Spleen (tissue), 11 donors: ENCODE measurements at regions not wholly inside any gene's neighbourhood (a gene's known extent, or its start where the extent isn't known, plus 50 kb on each side); places are given as distances from the start of the nearest gene placed in this dataset.

Experiments
- DNase-seq: peaks from one replicate; pipeline ENCODE4 v3.0.0-alpha.2; 2020
- H3K27ac ChIP-seq, 8 donors: fragments of 200-600 bp; sonication (generic) in 7 of 8; 1 replicate in 4 of 8; 2 replicates in 4 of 8; pipeline versions ENCODE4 v1.5.0 to v1.8.0; 2016 to 2021; ENCODE audit warnings: inconsistent platforms in 4 of 8, mild to moderate bottlenecking in 4 of 8, moderate library complexity in 1 of 8
- H3K27me3 ChIP-seq, 7 donors: fragments of 200-600 bp; sonication (generic) in 6 of 7; replicated peaks in 1 of 7; 1 replicate in 4 of 7; 2 replicates in 3 of 7; pipeline versions ENCODE4 v1.5.0 to v1.8.0; 2016 to 2021; ENCODE audit warnings: inconsistent platforms in 3 of 7, mild to moderate bottlenecking in 1 of 7
- H3K36me3 ChIP-seq, 6 donors: fragments of 200-600 bp; sonication (generic) in 5 of 6; 1 replicate in 4 of 6; 2 replicates in 2 of 6; pipeline versions ENCODE4 v1.5.0 to v1.8.0; 2016 to 2021; ENCODE audit warnings: inconsistent platforms in 2 of 6
- H3K4me1 ChIP-seq, 6 donors: fragments of 200-600 bp; sonication (generic) in 5 of 6; 1 replicate in 3 of 6; 2 replicates in 3 of 6; pipeline versions ENCODE4 v1.5.0 to v1.8.0; 2016 to 2021; ENCODE audit warnings: inconsistent platforms in 3 of 6
- H3K4me3 ChIP-seq, 8 donors: fragments of 200-600 bp; sonication (generic) in 7 of 8; 1 replicate in 4 of 8; 2 replicates in 4 of 8; pipeline versions ENCODE4 v1.5.0 to v1.8.0; 2016 to 2021; ENCODE audit warnings: inconsistent platforms in 4 of 8, mild to moderate bottlenecking in 4 of 8, moderate library complexity in 2 of 8
- H3K9me3 ChIP-seq, 8 donors: fragments of 200-600 bp; sonication (generic) in 7 of 8; 1 replicate in 4 of 8; 2 replicates in 4 of 8; pipeline versions ENCODE4 v1.5.0 to v1.8.0; 2016 to 2021; ENCODE audit warnings: inconsistent platforms in 4 of 8
- POLR2A ChIP-seq, 3 donors: fragments of 450-650 bp; IDR thresholded peaks; one replicate each; pipeline ENCODE4 v1.5.1; 2017; ENCODE audit warnings: antibody characterized with exemption in 3 of 3, mild to moderate bottlenecking in 1 of 3
- POLR2AphosphoS5 ChIP-seq, 3 donors: sonication (generic); formaldehyde crosslinking; IDR thresholded peaks; one replicate each; pipeline ENCODE4 v1.5.1; 2017; ENCODE audit warnings: antibody characterized with exemption in 3 of 3
- WGBS, 5 donors: extraction: QIAGEN DNeasy Blood & Tissue Kit in 3 of 5; methylation state at CpG; one replicate each; pipeline versions ENCODE4 v1.1.5 to v1.1.7; 2013 to 2018; 5-methylcytosine and 5-hydroxymethylcytosine counted together
- intact Hi-C: fragments of 100-400 bp; cut with DNase I; formaldehyde crosslinking; loops from one replicate; pipeline ENCODE4 v1.15.0; 2023; ENCODE audit warnings: low total_unique reads
- TF ChIP-seq, protein P1 (sequence below), 11 experiments: fragments of 200-600 bp in 7 of 11; fragments of 450-650 bp in 4 of 11; sonication (generic) in 4 of 11; IDR thresholded peaks in 8 of 11; conservative IDR thresholded peaks in 3 of 11; 1 replicate in 7 of 11; 2 replicates in 4 of 11; pipeline versions ENCODE4 v1.4.0 to v1.8.0; 2016 to 2021; ENCODE audit warnings: antibody characterized with exemption in 11 of 11, inconsistent platforms in 4 of 11, mild to moderate bottlenecking in 1 of 11
- donor health status: healthy with polysubstance abuse.
- donor health status: DM: no; HTN: no; CAD: no; lungs with moderate emphysema.
- donor health status: DM: no; HTN: no; CAD: no.
- donor health status: Bipolar disorder and iron deficiency.
- donor health status: healthy.
- donor health status: DM: no; HTN: no; CAD: no.
- donor health status: DM: yes; HTN: yes; CAD: no.

DNA sequence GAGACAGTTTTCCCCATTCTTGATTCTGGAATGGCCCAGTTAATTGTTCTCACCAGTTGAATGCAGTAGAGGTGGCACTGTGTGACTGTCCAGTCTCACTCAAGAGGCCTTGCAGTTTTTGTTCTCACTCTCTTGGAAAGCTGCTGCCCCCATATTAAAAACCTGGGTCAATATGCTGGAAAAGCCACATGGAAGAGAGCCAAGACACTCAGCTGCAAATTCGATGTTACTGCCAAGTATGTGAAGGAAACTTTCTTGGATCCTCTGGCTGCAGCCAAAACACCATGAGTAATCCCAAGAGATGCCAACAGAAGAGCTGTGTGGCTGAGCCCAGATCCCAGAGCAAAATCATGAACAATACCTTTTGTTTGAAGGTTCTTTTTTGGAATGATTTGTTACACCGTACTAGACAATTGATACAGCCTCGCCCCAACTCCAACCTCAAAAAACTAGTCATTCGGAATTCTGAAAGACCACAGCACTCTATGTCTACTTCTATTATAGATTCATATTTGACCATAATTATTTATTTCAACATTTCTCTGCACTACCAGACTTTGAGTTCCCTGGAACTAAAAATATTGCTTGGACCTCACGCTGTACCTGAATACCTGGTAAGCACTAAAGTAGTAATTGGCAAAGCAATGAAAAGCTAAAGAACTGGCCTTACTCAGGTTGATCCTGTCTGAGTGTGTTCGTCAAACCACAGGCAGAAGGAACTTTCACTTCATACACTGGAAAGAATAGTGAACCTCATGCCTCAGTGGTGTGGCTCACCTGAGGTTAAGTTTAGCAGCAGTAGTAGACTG, 378.8 kb downstream of the ETS1 start:
- no peak overlapping the region for H3K27ac ChIP-seq
- H3K27me3 ChIP-seq = no peaks in the 10 kb centered on the region
- DNase-seq = no peak
- H3K9me3 ChIP-seq = peaks cover 0 to 5% (median 0%) of the 10 kb centered on the region in 8 donors
- 59 to 79% (median 65%) methylated on average over 6 of the region's 6 CpGs for WGBS, 5 donors
- intact Hi-C loops = no loop called here
- peaks cover 0 to 6% (median 0%) of the 10 kb centered on the region in 6 donors for H3K4me1 ChIP-seq
- no peak overlapping the region for H3K4me3 ChIP-seq
- TF ChIP-seq, protein P1, sequence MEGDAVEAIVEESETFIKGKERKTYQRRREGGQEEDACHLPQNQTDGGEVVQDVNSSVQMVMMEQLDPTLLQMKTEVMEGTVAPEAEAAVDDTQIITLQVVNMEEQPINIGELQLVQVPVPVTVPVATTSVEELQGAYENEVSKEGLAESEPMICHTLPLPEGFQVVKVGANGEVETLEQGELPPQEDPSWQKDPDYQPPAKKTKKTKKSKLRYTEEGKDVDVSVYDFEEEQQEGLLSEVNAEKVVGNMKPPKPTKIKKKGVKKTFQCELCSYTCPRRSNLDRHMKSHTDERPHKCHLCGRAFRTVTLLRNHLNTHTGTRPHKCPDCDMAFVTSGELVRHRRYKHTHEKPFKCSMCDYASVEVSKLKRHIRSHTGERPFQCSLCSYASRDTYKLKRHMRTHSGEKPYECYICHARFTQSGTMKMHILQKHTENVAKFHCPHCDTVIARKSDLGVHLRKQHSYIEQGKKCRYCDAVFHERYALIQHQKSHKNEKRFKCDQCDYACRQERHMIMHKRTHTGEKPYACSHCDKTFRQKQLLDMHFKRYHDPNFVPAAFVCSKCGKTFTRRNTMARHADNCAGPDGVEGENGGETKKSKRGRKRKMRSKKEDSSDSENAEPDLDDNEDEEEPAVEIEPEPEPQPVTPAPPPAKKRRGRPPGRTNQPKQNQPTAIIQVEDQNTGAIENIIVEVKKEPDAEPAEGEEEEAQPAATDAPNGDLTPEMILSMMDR (IDR thresholded peaks at IDR 0.05 in 8 of 11, conservative IDR thresholded peaks at IDR 0.05 in 3 of 11) = no peak
- no peak for TF ChIP-seq POLR2A (IDR thresholded peaks at IDR 0.05)
- peak in 1 of 3 donors; percentile 8 for TF ChIP-seq POLR2AphosphoS5 (IDR thresholded peaks at IDR 0.05)
- no peaks in the 10 kb centered on the region for H3K36me3 ChIP-seq

GRCh38 chr11:128207861-128208321, 379.5 kb downstream of the ETS1 start:
- WGBS, 5 donors = 73 to 89% (median 79%) methylated on average over 3 of the region's 3 CpGs
- H3K27me3 ChIP-seq = no peaks in the 10 kb centered on the region
- H3K27ac ChIP-seq = no peak overlapping the region
- TF ChIP-seq, protein P1 (IDR thresholded peaks at IDR 0.05 in 8 of 11, conservative IDR thresholded peaks at IDR 0.05 in 3 of 11) = no peak
- TF ChIP-seq POLR2AphosphoS5 (IDR thresholded peaks at IDR 0.05) (no peak), POLR2A (IDR thresholded peaks at IDR 0.05) (no peak)
- no peak for DNase-seq
- peaks cover 0 to 6% (median 0%) of the 10 kb centered on the region in 6 donors for H3K4me1 ChIP-seq
- intact Hi-C loops = no loop called here
- no peaks in the 10 kb centered on the region for H3K36me3 ChIP-seq
- H3K4me3 ChIP-seq = no peak overlapping the region
- H3K9me3 ChIP-seq = peaks cover 0 to 5% (median 0%) of the 10 kb centered on the region in 8 donors

DNA sequence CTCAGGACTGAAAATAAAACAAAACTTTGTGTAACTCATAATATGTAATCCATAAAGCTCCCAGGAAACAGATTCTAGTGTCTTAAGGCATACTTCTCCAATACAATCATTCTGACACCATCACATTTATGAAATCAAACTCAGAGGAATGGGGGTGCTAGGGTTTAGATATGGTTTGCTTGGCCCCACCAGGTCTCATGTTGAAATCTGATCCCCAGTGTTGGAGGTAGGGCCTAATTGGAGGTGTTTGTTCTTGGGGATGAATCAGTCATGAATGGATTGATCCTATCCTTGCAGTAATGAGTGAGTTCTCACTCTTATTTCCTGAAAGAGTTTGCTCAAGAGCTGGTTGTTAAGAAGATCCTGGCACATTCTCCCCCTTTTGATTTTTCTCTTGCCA, 380.9 kb downstream of the ETS1 start:
- Histone ChIP-seq H3K36me3 (no peaks in the 10 kb centered on the region), H3K27me3 (no peaks in the 10 kb centered on the region), H3K4me1 (peaks cover 0 to 6% (median 0%) of the 10 kb centered on the region in 6 donors), H3K4me3 (no peak overlapping the region), H3K9me3 (peaks cover 0 to 5% (median 0%) of the 10 kb centered on the region in 8 donors), H3K27ac (no peak overlapping the region)
- no peak for DNase-seq
- intact Hi-C loops = no loop called here
- TF ChIP-seq POLR2A (IDR thresholded peaks at IDR 0.05) = no peak
- no peak for TF ChIP-seq POLR2AphosphoS5 (IDR thresholded peaks at IDR 0.05)
- TF ChIP-seq, protein P1 (IDR thresholded peaks at IDR 0.05 in 8 of 11, conservative IDR thresholded peaks at IDR 0.05 in 3 of 11) = no peak

GRCh38 chr11:128205796-128206195, 381.6 kb downstream of the ETS1 start:
- no peaks in the 10 kb centered on the region for H3K36me3 ChIP-seq
- DNase-seq = no peak
- peaks cover 0 to 5% (median 0%) of the 10 kb centered on the region in 8 donors for H3K9me3 ChIP-seq
- H3K27me3 ChIP-seq = no peaks in the 10 kb centered on the region
- TF ChIP-seq, protein P1 (IDR thresholded peaks at IDR 0.05 in 8 of 11, conservative IDR thresholded peaks at IDR 0.05 in 3 of 11) = no peak
- TF ChIP-seq POLR2A (IDR thresholded peaks at IDR 0.05) (no peak), POLR2AphosphoS5 (IDR thresholded peaks at IDR 0.05) (no peak)
- intact Hi-C loops = no loop called here
- peaks cover 0 to 6% (median 0%) of the 10 kb centered on the region in 6 donors for H3K4me1 ChIP-seq
- no peak overlapping the region for H3K27ac ChIP-seq
- H3K4me3 ChIP-seq = no peak overlapping the region
